IMR-90 (cell line): ENCODE measurements at regions not wholly inside any gene's neighbourhood (a gene's known extent, or its start where the extent isn't known, plus 50 kb on each side); places are given as distances from the start of the nearest gene placed in this dataset.

Experiments
- BHLHE40 ChIP-seq: fragments of 150-350 bp; IDR thresholded peaks from 2 replicates; pipeline ENCODE4 v1.6.1; 2016; ENCODE audit warnings: mild to moderate bottlenecking, low read depth, low read length
- MXI1 ChIP-seq: IDR thresholded peaks from 2 replicates; pipeline ENCODE4 v1.6.1; 2012; ENCODE audit warnings: low read depth, mild to moderate bottlenecking, low read length, moderate library complexity, borderline replicate concordance
- POLR2A ChIP-seq: IDR thresholded peaks from 2 replicates; pipeline ENCODE4 v1.6.1; 2012; ENCODE audit warnings: mild to moderate bottlenecking, low read depth, low read length
- TF ChIP-seq, protein P1 (sequence below): conservative IDR thresholded peaks from 2 replicates; pipeline ENCODE4 v1.5.1; 2012; ENCODE audit warnings: mild to moderate bottlenecking, low read depth, low read length, improper control_type of control experiment

DNA sequence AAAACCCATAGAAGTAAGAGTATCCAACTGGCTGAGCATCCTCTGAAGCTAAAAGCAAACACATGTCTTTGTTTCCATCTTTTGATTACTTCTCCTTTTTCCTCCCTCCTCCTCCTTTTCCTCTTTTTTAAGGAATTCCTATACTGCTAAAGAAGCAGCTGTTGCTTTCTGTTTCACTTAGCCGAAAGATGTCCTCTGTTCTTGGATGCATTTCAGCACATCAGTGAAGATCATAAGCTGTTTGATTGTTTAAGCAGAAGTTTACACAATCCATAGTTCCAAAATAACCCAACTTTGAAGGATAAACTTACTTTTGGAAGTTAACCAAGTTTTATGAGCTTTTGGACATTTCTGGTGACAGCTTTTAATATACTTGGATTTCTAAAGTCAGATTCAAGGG is 55.1 kb upstream of the TNIP3 start:
- TF ChIP-seq, protein P1, sequence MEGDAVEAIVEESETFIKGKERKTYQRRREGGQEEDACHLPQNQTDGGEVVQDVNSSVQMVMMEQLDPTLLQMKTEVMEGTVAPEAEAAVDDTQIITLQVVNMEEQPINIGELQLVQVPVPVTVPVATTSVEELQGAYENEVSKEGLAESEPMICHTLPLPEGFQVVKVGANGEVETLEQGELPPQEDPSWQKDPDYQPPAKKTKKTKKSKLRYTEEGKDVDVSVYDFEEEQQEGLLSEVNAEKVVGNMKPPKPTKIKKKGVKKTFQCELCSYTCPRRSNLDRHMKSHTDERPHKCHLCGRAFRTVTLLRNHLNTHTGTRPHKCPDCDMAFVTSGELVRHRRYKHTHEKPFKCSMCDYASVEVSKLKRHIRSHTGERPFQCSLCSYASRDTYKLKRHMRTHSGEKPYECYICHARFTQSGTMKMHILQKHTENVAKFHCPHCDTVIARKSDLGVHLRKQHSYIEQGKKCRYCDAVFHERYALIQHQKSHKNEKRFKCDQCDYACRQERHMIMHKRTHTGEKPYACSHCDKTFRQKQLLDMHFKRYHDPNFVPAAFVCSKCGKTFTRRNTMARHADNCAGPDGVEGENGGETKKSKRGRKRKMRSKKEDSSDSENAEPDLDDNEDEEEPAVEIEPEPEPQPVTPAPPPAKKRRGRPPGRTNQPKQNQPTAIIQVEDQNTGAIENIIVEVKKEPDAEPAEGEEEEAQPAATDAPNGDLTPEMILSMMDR, result no peak
- TF ChIP-seq POLR2A, result no peak
- TF ChIP-seq MXI1, result no peak
- no peak for TF ChIP-seq BHLHE40
